Transverse colon (tissue), 4 donors: ENCODE measurements at regions not wholly inside any gene's neighbourhood (a gene's known extent, or its start where the extent isn't known, plus 50 kb on each side); places are given as distances from the start of the nearest gene placed in this dataset.

ENCODE experiments used
- DNase-seq: peaks from one replicate; pipeline ENCODE4 v3.0.0-alpha.2; 2019
- H3K27ac ChIP-seq, 4 donors: fragments of 200-600 bp; sonication (generic); 2 replicates each; pipeline ENCODE4 v1.5.1; 2016 to 2018; ENCODE audit warnings: inconsistent platforms in 4 of 4
- H3K27me3 ChIP-seq: fragments of 200-600 bp; sonication (generic); 2 replicates; pipeline ENCODE4 v1.5.1; 2017; ENCODE audit warnings: inconsistent platforms
- H3K36me3 ChIP-seq, 4 donors: fragments of 200-600 bp; sonication (generic); 2 replicates each; pipeline ENCODE4 v1.5.1; 2017 to 2019; ENCODE audit warnings: inconsistent platforms in 4 of 4
- H3K4me1 ChIP-seq, 4 donors: fragments of 200-600 bp; sonication (generic); 2 replicates each; pipeline ENCODE4 v1.5.1; 2017 to 2020; ENCODE audit warnings: inconsistent platforms in 4 of 4
- H3K4me3 ChIP-seq, 4 donors: fragments of 200-600 bp; sonication (generic); 1 replicate in 1 of 4; 2 replicates in 3 of 4; pipeline versions ENCODE4 v1.5.1 to v1.6.1; 2017 to 2019; ENCODE audit warnings: inconsistent platforms in 4 of 4
- H3K9me3 ChIP-seq, 2 donors: fragments of 200-600 bp; sonication (generic); 2 replicates each; pipeline ENCODE4 v1.5.1; 2017 to 2019; ENCODE audit warnings: inconsistent platforms in 2 of 2
- EP300 ChIP-seq: sonication (generic); formaldehyde crosslinking; IDR thresholded peaks from one replicate; pipeline ENCODE4 v1.6.1; 2017; ENCODE audit warnings: antibody characterized with exemption, low read depth
- POLR2A ChIP-seq: fragments of 450-650 bp; IDR thresholded peaks from one replicate; pipeline ENCODE4 v1.6.1; 2016; ENCODE audit warnings: antibody characterized with exemption, mild to moderate bottlenecking, moderate library complexity
- POLR2AphosphoS5 ChIP-seq, 3 donors: sonication (generic); formaldehyde crosslinking; IDR thresholded peaks; one replicate each; pipeline ENCODE4 v1.6.1; 2016; ENCODE audit warnings: antibody characterized with exemption in 3 of 3
- WGBS, 2 donors: methylation state at CpG; one replicate each; pipeline ENCODE4 v1.1.5; 2018; ENCODE audit warnings: low coverage in 1 of 2; 5-methylcytosine and 5-hydroxymethylcytosine counted together
- in situ Hi-C, 4 donors: fragments of 200-750 bp; cut with MboI; loops; one replicate each; pipeline versions ENCODE4 v1.15.0 to v1.15.1; 2017; ENCODE audit warnings: low sequenced_read_pairs in 3 of 4, low pct_ligation_motif_present in 1 of 4, low pct_unique_long_range_greater_than_20kb in 1 of 4
- intact Hi-C: fragments of 100-400 bp; cut with DNase I; formaldehyde crosslinking; loops from one replicate; pipeline ENCODE4 v1.15.1; 2023; ENCODE audit warnings: low total_unique reads
- TF ChIP-seq, protein P1 (sequence below), 5 experiments: fragments of 200-600 bp in 3 of 5; fragments of 450-650 bp in 2 of 5; sonication (generic) in 3 of 5; IDR thresholded peaks; 1 replicate in 2 of 5; 2 replicates in 3 of 5; pipeline ENCODE4 v1.5.1; 2016 to 2017; ENCODE audit warnings: antibody characterized with exemption in 5 of 5, inconsistent platforms in 3 of 5, mild to moderate bottlenecking in 2 of 5, moderate library complexity in 1 of 5

DNA sequence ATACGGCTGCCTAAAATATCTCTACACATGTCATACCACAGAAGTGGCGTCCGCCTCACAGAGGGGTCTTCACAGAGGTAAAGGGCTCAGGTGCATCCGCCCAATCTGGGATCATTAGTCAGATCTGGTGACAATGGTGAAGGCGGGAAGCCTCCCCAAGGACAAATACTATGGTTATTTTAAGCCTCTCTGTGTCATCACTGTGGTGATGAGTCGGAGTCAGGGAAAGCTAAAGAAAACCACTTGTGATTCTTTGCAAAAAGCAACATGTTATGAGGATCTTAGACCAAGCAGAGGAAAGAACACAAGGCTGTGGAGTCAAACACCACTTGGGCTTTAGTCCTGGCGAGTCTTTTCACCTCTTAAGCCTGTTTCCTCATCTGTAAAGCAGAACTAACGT is 190.4 kb downstream of the DRD1 start:
- Histone ChIP-seq H3K9me3 (no peaks in the 10 kb centered on the region), H3K27ac (peak overlapping the region; percentile 34 to 47 (median 40)), H3K27me3 (no peaks in the 10 kb centered on the region), H3K4me3 (no peak overlapping the region), H3K36me3 (no peaks in the 10 kb centered on the region), H3K4me1 (peaks cover 0 to 3% (median 0%) of the 10 kb centered on the region in 4 donors)
- DNase-seq: no peak
- 74 to 78% methylated on average over 7 to 8 of the region's 8 CpGs for WGBS, 2 donors
- TF ChIP-seq POLR2AphosphoS5 (IDR thresholded peaks at IDR 0.05) (no peak), POLR2A (no peak), EP300 (no peak)
- TF ChIP-seq, protein P1, sequence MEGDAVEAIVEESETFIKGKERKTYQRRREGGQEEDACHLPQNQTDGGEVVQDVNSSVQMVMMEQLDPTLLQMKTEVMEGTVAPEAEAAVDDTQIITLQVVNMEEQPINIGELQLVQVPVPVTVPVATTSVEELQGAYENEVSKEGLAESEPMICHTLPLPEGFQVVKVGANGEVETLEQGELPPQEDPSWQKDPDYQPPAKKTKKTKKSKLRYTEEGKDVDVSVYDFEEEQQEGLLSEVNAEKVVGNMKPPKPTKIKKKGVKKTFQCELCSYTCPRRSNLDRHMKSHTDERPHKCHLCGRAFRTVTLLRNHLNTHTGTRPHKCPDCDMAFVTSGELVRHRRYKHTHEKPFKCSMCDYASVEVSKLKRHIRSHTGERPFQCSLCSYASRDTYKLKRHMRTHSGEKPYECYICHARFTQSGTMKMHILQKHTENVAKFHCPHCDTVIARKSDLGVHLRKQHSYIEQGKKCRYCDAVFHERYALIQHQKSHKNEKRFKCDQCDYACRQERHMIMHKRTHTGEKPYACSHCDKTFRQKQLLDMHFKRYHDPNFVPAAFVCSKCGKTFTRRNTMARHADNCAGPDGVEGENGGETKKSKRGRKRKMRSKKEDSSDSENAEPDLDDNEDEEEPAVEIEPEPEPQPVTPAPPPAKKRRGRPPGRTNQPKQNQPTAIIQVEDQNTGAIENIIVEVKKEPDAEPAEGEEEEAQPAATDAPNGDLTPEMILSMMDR (IDR thresholded peaks at IDR 0.05): no peak
- intact Hi-C loops: no loop called here
- in situ Hi-C loops: no loop called here

DNA sequence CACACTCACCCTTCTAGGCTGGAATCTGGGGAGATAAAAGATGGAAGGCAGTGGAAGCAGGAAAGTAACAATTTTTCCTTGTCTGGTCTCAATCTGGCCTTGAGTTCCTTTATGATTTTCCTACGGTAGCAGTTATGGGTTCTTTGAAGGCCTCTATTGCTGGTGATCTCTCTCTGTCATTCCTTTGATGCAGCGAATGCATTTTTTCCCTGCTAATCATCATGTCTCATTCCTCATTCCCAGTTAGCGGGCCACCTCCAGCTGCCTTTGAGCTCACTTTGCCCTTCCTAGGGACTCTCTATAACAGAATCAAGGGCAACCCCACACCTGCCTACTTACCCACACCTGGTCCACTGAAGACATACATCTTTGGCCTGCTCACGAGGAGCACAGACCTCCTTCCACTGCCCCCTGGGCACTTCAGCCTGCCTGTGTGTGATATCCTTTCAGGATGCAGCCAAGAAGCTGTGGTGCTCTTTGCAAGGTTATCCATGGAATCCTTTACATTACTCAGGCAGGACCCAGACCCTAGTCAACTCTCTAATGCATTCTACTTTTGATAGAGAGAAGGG is 191.7 kb downstream of the DRD1 start:
- peaks cover 0 to 3% (median 0%) of the 10 kb centered on the region in 4 donors for H3K4me1 ChIP-seq
- no peaks in the 10 kb centered on the region for H3K36me3 ChIP-seq
- H3K4me3 ChIP-seq: no peak overlapping the region
- DNase-seq: no peak
- no peaks in the 10 kb centered on the region for H3K9me3 ChIP-seq
- H3K27ac ChIP-seq: no peak overlapping the region
- WGBS, 2 donors: 81 to 100% methylated on average over 3 to 4 of the region's 4 CpGs
- no peaks in the 10 kb centered on the region for H3K27me3 ChIP-seq
- intact Hi-C loops: no loop called here
- TF ChIP-seq POLR2A (no peak), POLR2AphosphoS5 (IDR thresholded peaks at IDR 0.05) (no peak), EP300 (no peak)
- TF ChIP-seq, protein P1 (IDR thresholded peaks at IDR 0.05): no peak
- in situ Hi-C loops: no loop called here

DNA sequence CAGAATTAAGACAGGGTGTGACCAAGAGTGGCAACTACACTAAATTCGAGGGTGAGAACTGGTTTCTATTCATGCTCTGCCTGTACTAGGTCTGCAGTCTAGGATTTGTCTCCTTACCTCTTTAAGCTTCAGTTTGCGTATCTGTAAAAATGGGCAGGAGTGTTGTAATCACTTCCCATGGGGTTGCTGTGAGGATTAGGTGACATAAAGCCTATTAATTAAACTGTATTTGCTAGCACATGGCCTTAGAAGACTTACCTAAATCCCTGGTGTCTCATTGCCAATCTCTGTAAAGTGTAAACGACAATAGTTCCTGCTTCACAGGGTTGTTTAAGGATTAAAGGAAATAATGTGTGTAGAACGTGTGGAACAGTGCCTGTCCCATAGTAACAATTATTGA is 193.6 kb downstream of the DRD1 start:
- in situ Hi-C loops: no loop called here
- 47 to 58% methylated on average over 2 to 4 of the region's 4 CpGs for WGBS, 2 donors

DNA sequence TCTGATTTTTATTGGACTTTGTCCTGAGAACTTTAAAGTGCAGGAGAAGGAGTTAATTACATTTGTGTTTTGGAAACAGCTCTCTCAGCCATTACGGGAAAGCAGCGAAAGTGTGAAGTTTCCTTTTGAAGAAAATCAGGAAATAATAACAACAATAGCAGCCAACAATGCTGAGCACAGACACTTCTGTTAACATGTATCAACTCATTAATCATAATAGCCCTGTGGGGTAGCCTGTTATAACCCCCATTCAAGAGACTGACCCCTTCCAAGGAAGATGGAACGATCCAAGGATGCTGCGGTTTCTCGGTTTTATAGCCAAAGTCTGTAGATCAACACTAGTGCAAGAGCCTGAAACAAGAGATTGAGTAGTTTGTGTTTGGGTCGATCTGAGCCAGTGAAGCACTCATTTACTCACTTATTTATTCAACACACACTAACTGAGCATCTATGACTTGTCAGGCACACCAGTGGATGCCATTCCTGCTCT is 195.5 kb downstream of the DRD1 start:
- in situ Hi-C loops: no loop called here
- no peaks in the 10 kb centered on the region for H3K36me3 ChIP-seq

More for the DNA sequence above, 193.6 kb downstream of the DRD1 start:
- Histone ChIP-seq H3K4me3 (no peak overlapping the region), H3K9me3 (no peaks in the 10 kb centered on the region), H3K27ac (no peak overlapping the region), H3K36me3 (no peaks in the 10 kb centered on the region), H3K27me3 (no peaks in the 10 kb centered on the region), H3K4me1 (peaks cover 0 to 3% (median 0%) of the 10 kb centered on the region in 4 donors)
- TF ChIP-seq, protein P1 (IDR thresholded peaks at IDR 0.05): no peak
- TF ChIP-seq POLR2A (no peak), EP300 (no peak), POLR2AphosphoS5 (IDR thresholded peaks at IDR 0.05) (no peak)
- intact Hi-C loops: no loop called here
- no peak for DNase-seq

More for the DNA sequence above, 195.5 kb downstream of the DRD1 start:
- Histone ChIP-seq H3K27me3 (no peaks in the 10 kb centered on the region), H3K4me1 (no peaks in the 10 kb centered on the region), H3K9me3 (no peaks in the 10 kb centered on the region), H3K4me3 (no peak overlapping the region), H3K27ac (no peak overlapping the region)
- no peak for DNase-seq
- WGBS, 2 donors: 44 to 51% methylated on average over 6 of the region's 6 CpGs
- intact Hi-C loops: no loop called here
- TF ChIP-seq POLR2AphosphoS5 (IDR thresholded peaks at IDR 0.05) (no peak), POLR2A (no peak), EP300 (no peak)
- TF ChIP-seq, protein P1 (IDR thresholded peaks at IDR 0.05): no peak
